ENCODE measurements at regions not wholly inside any gene's neighbourhood (a gene's known extent, or its start where the extent isn't known, plus 50 kb on each side); places are given as distances from the start of the nearest gene placed in this dataset.

DNA sequence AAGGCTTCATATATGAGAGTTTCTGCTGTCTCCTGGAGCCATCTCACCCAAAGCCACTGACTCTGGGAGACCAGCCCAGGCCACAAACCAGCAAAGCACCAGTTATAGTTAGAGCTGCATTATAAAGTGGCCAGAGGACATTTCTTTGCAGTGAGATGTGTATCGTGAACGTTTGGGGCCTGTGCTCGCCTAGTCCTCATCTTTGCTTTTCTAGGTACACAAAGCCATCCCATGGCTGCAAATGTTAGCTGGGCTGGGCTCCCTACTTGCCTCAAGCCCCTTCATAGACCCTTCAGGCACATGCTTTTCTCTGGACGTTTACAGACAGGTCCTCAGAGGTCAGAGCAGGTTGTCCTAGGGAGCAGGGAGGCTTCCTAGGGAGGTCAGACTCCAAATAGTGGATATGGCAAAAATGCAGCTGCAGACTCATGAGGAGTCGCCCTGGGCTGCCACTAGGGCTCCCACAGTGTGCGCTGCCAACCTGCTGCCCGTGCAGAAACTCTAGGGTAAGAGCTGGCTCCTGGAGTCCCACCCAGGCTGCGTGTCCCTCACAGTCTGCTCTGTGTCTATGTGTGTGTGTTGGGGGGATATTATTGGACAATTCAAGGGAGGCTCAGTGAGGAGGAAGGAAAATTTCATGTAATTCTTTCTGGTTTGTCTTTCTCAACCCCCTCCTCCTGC, 141.0 kb downstream of the RPIA start:
- no peak for DNase-seq (ENCODE audit: low read depth in 2 of 2)
- no peak for TF ChIP-seq CTCF (IDR thresholded peaks at IDR 0.05; ENCODE audit: low read depth, low read length)
- no peak overlapping the region for H3K4me3 ChIP-seq (replicated peaks in 1 of 2; ENCODE audit: low read depth in 2 of 2, low read length in 2 of 2)

GRCh38 chr2:88832992-88833389, 141.5 kb downstream of the RPIA start:
- TF ChIP-seq CTCF (IDR thresholded peaks at IDR 0.05; ENCODE audit: low read depth, low read length), result no peak
- no peak for DNase-seq (ENCODE audit: low read depth in 2 of 2)
- no peak overlapping the region for H3K4me3 ChIP-seq (replicated peaks in 1 of 2; ENCODE audit: low read depth in 2 of 2, low read length in 2 of 2)

- no peak for TF ChIP-seq CTCF (IDR thresholded peaks at IDR 0.05; ENCODE audit: low read depth, low read length)
- no peak overlapping the region for H3K4me3 ChIP-seq (replicated peaks in 1 of 2; ENCODE audit: low read depth in 2 of 2, low read length in 2 of 2)
- no peak for DNase-seq (ENCODE audit: low read depth in 2 of 2)
Measured at GRCh38 chr2:88834376-88834775, 142.9 kb downstream of the RPIA start.

GRCh38 chr2:88834866-88835265, 143.4 kb downstream of the RPIA start:
- TF ChIP-seq CTCF (IDR thresholded peaks at IDR 0.05; ENCODE audit: low read depth, low read length), result no peak
- DNase-seq (ENCODE audit: low read depth in 2 of 2), result no peak
- no peak overlapping the region for H3K4me3 ChIP-seq (replicated peaks in 1 of 2; ENCODE audit: low read depth in 2 of 2, low read length in 2 of 2)

DNA sequence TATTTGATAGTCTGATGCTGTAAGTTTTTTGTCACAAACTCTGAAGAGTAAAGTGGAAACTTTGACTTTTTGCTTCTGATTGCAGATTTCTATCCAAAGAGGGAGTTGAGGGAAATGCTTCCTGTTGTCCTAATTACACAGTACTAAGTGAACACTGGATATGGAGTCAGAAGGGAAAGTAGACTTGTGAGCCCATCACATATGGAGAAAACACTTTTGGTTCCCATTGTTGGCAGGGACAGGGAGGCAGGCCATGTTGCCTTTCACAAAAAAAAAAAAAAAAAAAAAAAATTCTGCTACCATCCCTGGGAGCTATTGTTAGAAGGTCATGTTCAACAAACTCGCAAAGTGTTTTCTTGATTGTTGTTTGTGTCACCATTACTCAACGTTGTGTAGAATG, 144.3 kb downstream of the RPIA start:
- no peak for TF ChIP-seq CTCF (IDR thresholded peaks at IDR 0.05; ENCODE audit: low read depth, low read length)
- H3K4me3 ChIP-seq (replicated peaks in 1 of 2; ENCODE audit: low read depth in 2 of 2, low read length in 2 of 2), result no peak overlapping the region
- no peak for DNase-seq (ENCODE audit: low read depth in 2 of 2)

GRCh38 chr2:88836351-88836750, 144.9 kb downstream of the RPIA start:
- TF ChIP-seq CTCF (IDR thresholded peaks at IDR 0.05; ENCODE audit: low read depth, low read length), result no peak

More at GRCh38 chr2:88836351-88836750, 144.9 kb downstream of the RPIA start:
- DNase-seq (ENCODE audit: low read depth in 2 of 2), result no peak
- no peak overlapping the region for H3K4me3 ChIP-seq (replicated peaks in 1 of 2; ENCODE audit: low read depth in 2 of 2, low read length in 2 of 2)

Data from cardiac fibroblast (primary cell).